ENCODE measurements at regions not wholly inside any gene's neighbourhood (a gene's known extent, or its start where the extent isn't known, plus 50 kb on each side); places are given as distances from the start of the nearest gene placed in this dataset.

DNA sequence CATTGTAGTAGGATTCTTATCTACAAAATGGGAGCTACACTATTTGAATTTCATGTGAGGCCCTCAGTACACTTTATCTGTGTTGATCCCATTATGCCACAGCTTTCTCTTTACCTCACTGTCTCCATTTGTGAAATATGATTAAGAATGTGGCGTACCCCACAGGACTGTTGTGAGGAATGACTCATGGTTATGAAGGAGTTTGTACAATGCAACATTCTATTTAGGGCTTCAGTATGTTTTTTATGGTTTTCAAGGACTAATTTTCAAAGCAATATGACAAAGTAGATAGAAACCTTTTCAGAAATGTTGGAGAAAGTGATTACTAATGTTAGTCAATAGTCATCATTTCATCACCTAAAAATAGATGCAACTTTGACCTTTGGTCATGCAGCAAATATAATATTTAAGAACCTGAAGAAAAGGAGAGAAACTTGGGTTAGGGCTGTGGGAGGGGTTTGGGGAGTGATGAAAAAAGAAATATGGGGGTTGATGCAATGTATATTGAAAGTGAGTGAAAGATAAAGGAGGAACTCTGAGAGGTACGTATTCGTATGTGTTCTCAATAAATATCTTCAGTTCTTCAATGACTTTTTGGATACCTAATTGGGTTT lies 53.7 kb upstream of the PIP5K1B start:
- TF ChIP-seq, protein P1, sequence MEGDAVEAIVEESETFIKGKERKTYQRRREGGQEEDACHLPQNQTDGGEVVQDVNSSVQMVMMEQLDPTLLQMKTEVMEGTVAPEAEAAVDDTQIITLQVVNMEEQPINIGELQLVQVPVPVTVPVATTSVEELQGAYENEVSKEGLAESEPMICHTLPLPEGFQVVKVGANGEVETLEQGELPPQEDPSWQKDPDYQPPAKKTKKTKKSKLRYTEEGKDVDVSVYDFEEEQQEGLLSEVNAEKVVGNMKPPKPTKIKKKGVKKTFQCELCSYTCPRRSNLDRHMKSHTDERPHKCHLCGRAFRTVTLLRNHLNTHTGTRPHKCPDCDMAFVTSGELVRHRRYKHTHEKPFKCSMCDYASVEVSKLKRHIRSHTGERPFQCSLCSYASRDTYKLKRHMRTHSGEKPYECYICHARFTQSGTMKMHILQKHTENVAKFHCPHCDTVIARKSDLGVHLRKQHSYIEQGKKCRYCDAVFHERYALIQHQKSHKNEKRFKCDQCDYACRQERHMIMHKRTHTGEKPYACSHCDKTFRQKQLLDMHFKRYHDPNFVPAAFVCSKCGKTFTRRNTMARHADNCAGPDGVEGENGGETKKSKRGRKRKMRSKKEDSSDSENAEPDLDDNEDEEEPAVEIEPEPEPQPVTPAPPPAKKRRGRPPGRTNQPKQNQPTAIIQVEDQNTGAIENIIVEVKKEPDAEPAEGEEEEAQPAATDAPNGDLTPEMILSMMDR (IDR thresholded peaks at IDR 0.05; ENCODE audit: control extremely low read depth in 1 of 3, insufficient read depth in 1 of 3, low read depth in 1 of 3, low read length in 3 of 3), result no peak
- TF ChIP-seq RBBP5 (IDR thresholded peaks at IDR 0.05; ENCODE audit: borderline replicate concordance, low read depth, low read length), result no peak
